SK-N-SH treated with all-trans-retinoic acid at 6 μM for 48 hours (cell line): ENCODE measurements at regions not wholly inside any gene's neighbourhood (a gene's known extent, or its start where the extent isn't known, plus 50 kb on each side); places are given as distances from the start of the nearest gene placed in this dataset.

Source experiments
- ATAC-seq: fragments of 200-7000 bp; cut with Tn5 transposase; 3 replicates; pipeline ENCODE4 v1.9.1; 2020; ENCODE audit warnings: mild to moderate bottlenecking, moderate library complexity
- ARNTL ChIP-seq: fragments of 450-650 bp; formaldehyde crosslinking; IDR thresholded peaks from 2 replicates; pipeline ENCODE4 v1.5.0; 2020; ENCODE audit warnings: low read depth, mild to moderate bottlenecking, moderate library complexity, borderline replicate concordance
- BACH2 ChIP-seq: fragments of 250-450 bp; sonication (Bioruptor Pico); IDR thresholded peaks from 2 replicates; pipeline ENCODE4 v1.9.0; 2021; ENCODE audit warnings: mild to moderate bottlenecking, borderline replicate concordance
- CREB5 ChIP-seq: fragments of 250-450 bp; sonication (Bioruptor Pico); IDR thresholded peaks from 2 replicates; pipeline ENCODE4 v1.5.1; 2020; ENCODE audit warnings: low read depth, mild to moderate bottlenecking, moderate library complexity
- CSDC2 ChIP-seq: fragments of 250-450 bp; sonication (Bioruptor Pico); IDR thresholded peaks from 2 replicates; pipeline ENCODE4 v1.5.0; 2020; ENCODE audit warnings: mild to moderate bottlenecking, moderate library complexity
- ESRRG ChIP-seq: fragments of 250-450 bp; sonication (Bioruptor Pico); IDR thresholded peaks from 2 replicates; pipeline ENCODE4 v1.6.1; 2021; ENCODE audit warnings: mild to moderate bottlenecking
- GLIS3 ChIP-seq: fragments of 250-450 bp; sonication (Bioruptor Pico); IDR thresholded peaks from 2 replicates; pipeline ENCODE4 v1.5.0; 2020; ENCODE audit warnings: mild to moderate bottlenecking, moderate library complexity
- ISL1 ChIP-seq: fragments of 250-450 bp; sonication (Bioruptor Pico); IDR thresholded peaks from 2 replicates; pipeline ENCODE4 v2.1.2; 2022; ENCODE audit warnings: mild to moderate bottlenecking, moderate library complexity
- OSR1 ChIP-seq: fragments of 250-450 bp; sonication (Bioruptor Pico); IDR thresholded peaks from 2 replicates; pipeline ENCODE4 v1.8.0; 2022; ENCODE audit warnings: moderate library complexity, mild to moderate bottlenecking, inconsistent platforms
- PPARA ChIP-seq: fragments of 250-450 bp; sonication (Bioruptor Pico); IDR thresholded peaks from 2 replicates; pipeline ENCODE4 v1.5.0; 2020; ENCODE audit warnings: mild to moderate bottlenecking, borderline replicate concordance
- RARB ChIP-seq: fragments of 250-450 bp; sonication (Bioruptor Pico); IDR thresholded peaks from 2 replicates; pipeline ENCODE4 v1.8.0; 2021; ENCODE audit warnings: mild to moderate bottlenecking, moderate library complexity
- TCF4 ChIP-seq: fragments of 250-450 bp; sonication (Bioruptor Pico); IDR thresholded peaks from 2 replicates; pipeline ENCODE4 v1.8.0; 2021; ENCODE audit warnings: mild to moderate bottlenecking, moderate library complexity, borderline replicate concordance
- TOX ChIP-seq: fragments of 250-450 bp; sonication (Bioruptor Pico); IDR thresholded peaks from 2 replicates; pipeline ENCODE4 v1.8.0; 2021; ENCODE audit warnings: mild to moderate bottlenecking, moderate library complexity, borderline replicate concordance
- TSHZ2 ChIP-seq: fragments of 250-450 bp; sonication (Bioruptor Pico); IDR thresholded peaks from 2 replicates; pipeline ENCODE4 v1.5.0; 2020; ENCODE audit warnings: mild to moderate bottlenecking, moderate library complexity
- ZC3H10 ChIP-seq: fragments of 250-450 bp; sonication (Bioruptor Pico); IDR thresholded peaks from 2 replicates; pipeline ENCODE4 v1.5.1; 2021; ENCODE audit warnings: mild to moderate bottlenecking, moderate library complexity
- ZFP3 ChIP-seq: fragments of 250-450 bp; sonication (Bioruptor Pico); IDR thresholded peaks from 2 replicates; pipeline ENCODE4 v1.5.0; 2020; ENCODE audit warnings: mild to moderate bottlenecking, moderate library complexity
- ZFP30 ChIP-seq: fragments of 450-650 bp; formaldehyde crosslinking; IDR thresholded peaks from 2 replicates; pipeline ENCODE4 v1.5.0; 2022; ENCODE audit warnings: mild to moderate bottlenecking, moderate library complexity
- ZNF565 ChIP-seq: fragments of 450-650 bp; formaldehyde crosslinking; conservative IDR thresholded peaks from 2 replicates; pipeline ENCODE4 v1.5.0; 2020; ENCODE audit warnings: low read depth, mild to moderate bottlenecking, moderate library complexity
- ZNF70 ChIP-seq: fragments of 450-650 bp; formaldehyde crosslinking; IDR thresholded peaks from 2 replicates; pipeline ENCODE4 v1.5.0; 2020; ENCODE audit warnings: mild to moderate bottlenecking, moderate library complexity
- ZNF8 ChIP-seq: fragments of 450-650 bp; formaldehyde crosslinking; IDR thresholded peaks from 2 replicates; pipeline ENCODE4 v1.5.0; 2020; ENCODE audit warnings: mild to moderate bottlenecking, moderate library complexity
- TF ChIP-seq, protein P1 (sequence below): fragments of 250-450 bp; sonication (Bioruptor Pico); IDR thresholded peaks from 2 replicates; pipeline ENCODE4 v1.5.1; 2021; ENCODE audit warnings: mild to moderate bottlenecking, moderate library complexity
- TF ChIP-seq, protein P2 (sequence below): fragments of 250-450 bp; sonication (Bioruptor Pico); IDR thresholded peaks from 2 replicates; pipeline ENCODE4 v1.8.0; 2020; ENCODE audit warnings: mild to moderate bottlenecking, moderate library complexity, borderline replicate concordance
- TF ChIP-seq, protein P3 (sequence below): fragments of 250-450 bp; sonication (Bioruptor Pico); IDR thresholded peaks from 2 replicates; pipeline ENCODE4 v1.8.0; 2021; ENCODE audit warnings: low read depth, mild to moderate bottlenecking, moderate library complexity, borderline replicate concordance

GRCh38 chr7:49432254-49432653 lies 341.2 kb upstream of the VWC2 start (continued):
- TF ChIP-seq TCF4, result no peak

GRCh38 chr7:49433794-49434193 lies 339.6 kb upstream of the VWC2 start:
- ATAC-seq, result no peak
- TF ChIP-seq TCF4 (no peak), ZNF8 (CRISPR knock-in tag) (no peak), ARNTL (CRISPR knock-in tag) (no peak), ZFP3 (CRISPR knock-in tag) (no peak)

GRCh38 chr7:49434846-49435245 lies 338.6 kb upstream of the VWC2 start:
- no peak for TF ChIP-seq BACH2 (CRISPR knock-in tag)
- TF ChIP-seq CREB5 (CRISPR knock-in tag), result no peak
- no peak for TF ChIP-seq ESRRG (CRISPR knock-in tag)
- TF ChIP-seq GLIS3 (CRISPR knock-in tag), result no peak
- no peak for TF ChIP-seq ZFP30 (CRISPR knock-in tag)
- TF ChIP-seq, protein P1, sequence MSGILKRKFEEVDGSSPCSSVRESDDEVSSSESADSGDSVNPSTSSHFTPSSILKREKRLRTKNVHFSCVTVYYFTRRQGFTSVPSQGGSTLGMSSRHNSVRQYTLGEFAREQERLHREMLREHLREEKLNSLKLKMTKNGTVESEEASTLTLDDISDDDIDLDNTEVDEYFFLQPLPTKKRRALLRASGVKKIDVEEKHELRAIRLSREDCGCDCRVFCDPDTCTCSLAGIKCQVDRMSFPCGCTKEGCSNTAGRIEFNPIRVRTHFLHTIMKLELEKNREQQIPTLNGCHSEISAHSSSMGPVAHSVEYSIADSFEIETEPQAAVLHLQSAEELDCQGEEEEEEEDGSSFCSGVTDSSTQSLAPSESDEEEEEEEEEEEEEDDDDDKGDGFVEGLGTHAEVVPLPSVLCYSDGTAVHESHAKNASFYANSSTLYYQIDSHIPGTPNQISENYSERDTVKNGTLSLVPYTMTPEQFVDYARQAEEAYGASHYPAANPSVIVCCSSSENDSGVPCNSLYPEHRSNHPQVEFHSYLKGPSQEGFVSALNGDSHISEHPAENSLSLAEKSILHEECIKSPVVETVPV (CRISPR knock-in tag), result no peak
- no peak for TF ChIP-seq ARNTL (CRISPR knock-in tag)
- TF ChIP-seq, protein P2, sequence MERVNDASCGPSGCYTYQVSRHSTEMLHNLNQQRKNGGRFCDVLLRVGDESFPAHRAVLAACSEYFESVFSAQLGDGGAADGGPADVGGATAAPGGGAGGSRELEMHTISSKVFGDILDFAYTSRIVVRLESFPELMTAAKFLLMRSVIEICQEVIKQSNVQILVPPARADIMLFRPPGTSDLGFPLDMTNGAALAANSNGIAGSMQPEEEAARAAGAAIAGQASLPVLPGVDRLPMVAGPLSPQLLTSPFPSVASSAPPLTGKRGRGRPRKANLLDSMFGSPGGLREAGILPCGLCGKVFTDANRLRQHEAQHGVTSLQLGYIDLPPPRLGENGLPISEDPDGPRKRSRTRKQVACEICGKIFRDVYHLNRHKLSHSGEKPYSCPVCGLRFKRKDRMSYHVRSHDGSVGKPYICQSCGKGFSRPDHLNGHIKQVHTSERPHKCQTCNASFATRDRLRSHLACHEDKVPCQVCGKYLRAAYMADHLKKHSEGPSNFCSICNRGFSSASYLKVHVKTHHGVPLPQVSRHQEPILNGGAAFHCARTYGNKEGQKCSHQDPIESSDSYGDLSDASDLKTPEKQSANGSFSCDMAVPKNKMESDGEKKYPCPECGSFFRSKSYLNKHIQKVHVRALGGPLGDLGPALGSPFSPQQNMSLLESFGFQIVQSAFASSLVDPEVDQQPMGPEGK (CRISPR knock-in tag), result no peak
- no peak for TF ChIP-seq ZFP3 (CRISPR knock-in tag)
- no peak for TF ChIP-seq ZNF70 (CRISPR knock-in tag)
- no peak for TF ChIP-seq ZC3H10 (CRISPR knock-in tag)
- TF ChIP-seq OSR1 (CRISPR knock-in tag), result no peak
- no peak for TF ChIP-seq ZNF565 (CRISPR knock-in tag)
- TF ChIP-seq TOX, result no peak
- no peak for TF ChIP-seq RARB (CRISPR knock-in tag)
- TF ChIP-seq CSDC2, result no peak
- no peak for TF ChIP-seq ISL1 (CRISPR knock-in tag)
- ATAC-seq, result no peak

DNA sequence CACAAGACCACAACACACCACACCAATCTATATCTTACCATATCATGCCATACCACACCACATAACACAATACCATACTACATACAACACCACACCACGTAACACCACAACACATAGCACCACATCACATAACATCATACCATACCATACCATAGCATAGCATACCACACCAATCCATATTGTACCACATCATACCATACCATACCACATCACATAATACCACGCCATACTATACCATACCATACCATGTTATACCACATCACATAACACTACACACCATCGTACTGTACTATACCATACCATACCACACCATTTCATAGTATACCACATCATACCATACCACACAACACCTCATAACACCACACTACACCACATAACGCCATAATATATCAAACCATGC lies 335.2 kb upstream of the VWC2 start:
- TF ChIP-seq, protein P3, sequence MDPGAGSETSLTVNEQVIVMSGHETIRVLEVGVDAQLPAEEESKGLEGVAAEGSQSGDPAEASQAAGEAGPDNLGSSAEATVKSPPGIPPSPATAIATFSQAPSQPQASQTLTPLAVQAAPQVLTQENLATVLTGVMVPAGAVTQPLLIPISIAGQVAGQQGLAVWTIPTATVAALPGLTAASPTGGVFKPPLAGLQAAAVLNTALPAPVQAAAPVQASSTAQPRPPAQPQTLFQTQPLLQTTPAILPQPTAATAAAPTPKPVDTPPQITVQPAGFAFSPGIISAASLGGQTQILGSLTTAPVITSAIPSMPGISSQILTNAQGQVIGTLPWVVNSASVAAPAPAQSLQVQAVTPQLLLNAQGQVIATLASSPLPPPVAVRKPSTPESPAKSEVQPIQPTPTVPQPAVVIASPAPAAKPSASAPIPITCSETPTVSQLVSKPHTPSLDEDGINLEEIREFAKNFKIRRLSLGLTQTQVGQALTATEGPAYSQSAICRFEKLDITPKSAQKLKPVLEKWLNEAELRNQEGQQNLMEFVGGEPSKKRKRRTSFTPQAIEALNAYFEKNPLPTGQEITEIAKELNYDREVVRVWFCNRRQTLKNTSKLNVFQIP (CRISPR knock-in tag), result no peak
- TF ChIP-seq RARB (CRISPR knock-in tag) (no peak), ZFP30 (CRISPR knock-in tag) (no peak), ESRRG (CRISPR knock-in tag) (no peak), ISL1 (CRISPR knock-in tag) (no peak), ZNF565 (CRISPR knock-in tag) (no peak), ZNF70 (CRISPR knock-in tag) (no peak), TCF4 (no peak), CSDC2 (no peak), ZC3H10 (CRISPR knock-in tag) (no peak), PPARA (no peak), TOX (no peak), GLIS3 (CRISPR knock-in tag) (no peak), TSHZ2 (CRISPR knock-in tag) (no peak), BACH2 (CRISPR knock-in tag) (no peak)
- TF ChIP-seq, protein P1 (CRISPR knock-in tag), result no peak
- ATAC-seq, result no peak
